ENCODE measurements at regions not wholly inside any gene's neighbourhood (a gene's known extent, or its start where the extent isn't known, plus 50 kb on each side); places are given as distances from the start of the nearest gene placed in this dataset.

DNA sequence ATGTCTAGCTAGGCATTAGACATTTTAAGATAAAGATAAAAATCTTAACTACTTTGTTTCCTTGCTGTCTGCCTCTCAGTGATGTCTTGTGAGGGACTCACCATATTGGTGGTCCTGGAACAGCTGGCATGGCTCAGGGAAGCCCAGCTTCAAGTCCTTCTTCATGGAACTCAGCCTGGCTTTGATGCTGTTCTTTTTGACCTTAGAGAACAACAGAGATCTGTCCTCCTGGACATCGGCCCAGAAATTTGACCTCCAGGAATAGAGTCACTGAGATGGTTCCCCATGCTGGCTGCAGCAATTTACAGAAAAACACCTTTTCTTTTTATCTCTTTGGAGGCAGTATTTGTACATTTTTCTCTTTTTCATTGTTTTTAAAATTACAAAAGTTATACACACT is 235.5 kb upstream of the WWC1 start:
- TF ChIP-seq PPARA (CRISPR knock-in tag; IDR thresholded peaks at IDR 0.05; ENCODE audit: borderline replicate concordance) = no peak
- TF ChIP-seq ZFP3 (CRISPR knock-in tag; IDR thresholded peaks at IDR 0.05) = no peak
- TF ChIP-seq CSDC2 (CRISPR knock-in tag; IDR thresholded peaks at IDR 0.05) = no peak
- no peak for TF ChIP-seq OSR1 (CRISPR knock-in tag; IDR thresholded peaks at IDR 0.05)
- TF ChIP-seq ISL1 (CRISPR knock-in tag; IDR thresholded peaks at IDR 0.05) = no peak
- no peak for TF ChIP-seq RARB (CRISPR knock-in tag; IDR thresholded peaks at IDR 0.05)
- no peak for ATAC-seq

DNA sequence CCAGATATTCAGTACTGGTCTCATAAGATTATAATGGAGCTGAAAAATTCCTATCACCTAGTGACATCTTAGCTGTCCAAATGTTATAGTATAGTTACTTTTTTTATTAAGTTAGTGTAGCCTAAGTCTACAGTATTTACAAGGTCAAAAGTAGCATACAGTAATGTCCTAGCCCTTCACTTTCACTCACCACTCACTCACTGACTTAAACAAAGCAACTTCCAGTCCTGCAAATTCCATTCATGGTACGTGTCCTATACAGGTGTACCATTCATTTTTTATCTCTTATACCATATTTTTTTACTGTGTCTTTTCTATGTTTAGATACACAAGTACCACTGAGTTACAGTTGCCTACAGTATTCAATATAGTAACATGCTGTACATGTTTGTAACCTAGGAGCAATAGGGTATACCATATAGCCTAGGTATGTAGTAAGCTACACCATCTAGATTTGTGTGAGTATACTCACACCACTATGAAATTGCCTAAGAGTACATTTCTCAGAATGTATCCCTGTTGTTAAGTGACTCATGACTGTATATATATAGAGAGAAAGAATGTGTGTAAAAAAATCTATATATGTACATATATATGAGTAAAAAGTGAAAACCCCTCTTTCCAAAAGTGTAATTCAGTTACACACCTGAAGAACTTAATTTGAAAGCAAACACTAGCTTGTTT is 234.8 kb upstream of the WWC1 start:
- TF ChIP-seq RARB (CRISPR knock-in tag; IDR thresholded peaks at IDR 0.05) (no peak), ZNF565 (CRISPR knock-in tag; conservative IDR thresholded peaks at IDR 0.05; ENCODE audit: low read depth) (no peak), CSDC2 (CRISPR knock-in tag; IDR thresholded peaks at IDR 0.05) (no peak), ZC3H10 (CRISPR knock-in tag; IDR thresholded peaks at IDR 0.05) (no peak)
- no peak for ATAC-seq

DNA sequence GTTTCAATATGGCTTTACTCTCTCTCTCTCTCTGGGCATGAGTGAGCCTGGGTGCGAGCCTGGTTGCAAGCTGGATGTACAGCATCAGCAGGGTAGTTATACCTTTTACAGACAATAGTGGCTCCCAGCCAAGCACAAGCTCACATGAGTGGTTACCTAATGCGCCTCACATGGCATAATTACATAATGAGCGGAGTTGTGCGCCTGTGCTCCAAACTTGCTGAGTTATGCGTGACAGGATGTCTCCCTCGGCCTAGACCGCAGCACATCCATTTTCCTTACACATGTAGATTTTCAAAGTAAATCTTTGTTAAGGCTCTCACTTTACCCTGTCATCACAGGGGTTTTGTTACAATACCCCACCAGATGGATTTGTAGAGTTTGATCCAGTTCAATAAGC is 233.5 kb upstream of the WWC1 start:
- TF ChIP-seq ZC3H10 (CRISPR knock-in tag; IDR thresholded peaks at IDR 0.05) (no peak), ARNTL (CRISPR knock-in tag; IDR thresholded peaks at IDR 0.05; ENCODE audit: borderline replicate concordance, low read depth) (no peak), TOX (CRISPR knock-in tag; IDR thresholded peaks at IDR 0.05; ENCODE audit: borderline replicate concordance) (no peak), BACH2 (CRISPR knock-in tag; IDR thresholded peaks at IDR 0.05; ENCODE audit: borderline replicate concordance) (no peak), RARB (CRISPR knock-in tag; IDR thresholded peaks at IDR 0.05) (no peak)
- TF ChIP-seq, protein P1, sequence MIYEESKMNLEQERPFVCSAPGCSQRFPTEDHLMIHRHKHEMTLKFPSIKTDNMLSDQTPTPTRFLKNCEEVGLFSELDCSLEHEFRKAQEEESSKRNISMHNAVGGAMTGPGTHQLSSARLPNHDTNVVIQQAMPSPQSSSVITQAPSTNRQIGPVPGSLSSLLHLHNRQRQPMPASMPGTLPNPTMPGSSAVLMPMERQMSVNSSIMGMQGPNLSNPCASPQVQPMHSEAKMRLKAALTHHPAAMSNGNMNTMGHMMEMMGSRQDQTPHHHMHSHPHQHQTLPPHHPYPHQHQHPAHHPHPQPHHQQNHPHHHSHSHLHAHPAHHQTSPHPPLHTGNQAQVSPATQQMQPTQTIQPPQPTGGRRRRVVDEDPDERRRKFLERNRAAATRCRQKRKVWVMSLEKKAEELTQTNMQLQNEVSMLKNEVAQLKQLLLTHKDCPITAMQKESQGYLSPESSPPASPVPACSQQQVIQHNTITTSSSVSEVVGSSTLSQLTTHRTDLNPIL (CRISPR knock-in tag; IDR thresholded peaks at IDR 0.05; ENCODE audit: low read depth) = no peak
- no peak for ATAC-seq

DNA sequence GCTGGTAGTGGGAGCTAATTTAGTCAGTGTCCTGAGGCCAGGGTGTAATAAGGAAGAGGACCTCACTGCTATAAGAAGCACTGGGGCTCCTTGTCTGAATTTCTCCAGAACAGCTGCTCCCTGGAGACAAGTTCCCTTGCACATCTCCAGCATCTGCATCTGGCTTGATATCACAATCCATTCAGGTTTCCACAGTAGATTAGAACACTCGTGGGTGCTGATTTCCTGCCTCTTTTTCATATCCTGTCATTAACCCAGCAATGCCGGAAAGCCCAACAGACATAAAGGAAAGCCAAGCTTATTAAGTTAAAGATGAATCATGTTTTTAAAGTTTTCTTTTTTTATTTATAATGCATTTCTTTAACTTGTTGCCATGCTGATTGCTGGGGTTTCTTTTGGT is 232.3 kb upstream of the WWC1 start:
- ATAC-seq = no peak
- TF ChIP-seq ZNF70 (CRISPR knock-in tag; IDR thresholded peaks at IDR 0.05) (no peak), SNAI2 (CRISPR knock-in tag; IDR thresholded peaks at IDR 0.05) (no peak), ZC3H10 (CRISPR knock-in tag; IDR thresholded peaks at IDR 0.05) (no peak), PPARA (CRISPR knock-in tag; IDR thresholded peaks at IDR 0.05; ENCODE audit: borderline replicate concordance) (no peak), ZFP3 (CRISPR knock-in tag; IDR thresholded peaks at IDR 0.05) (no peak), ZNF8 (CRISPR knock-in tag; IDR thresholded peaks at IDR 0.05) (no peak), GLIS3 (CRISPR knock-in tag; IDR thresholded peaks at IDR 0.05) (no peak), BACH2 (CRISPR knock-in tag; IDR thresholded peaks at IDR 0.05; ENCODE audit: borderline replicate concordance) (no peak), RARB (CRISPR knock-in tag; IDR thresholded peaks at IDR 0.05) (no peak), ISL1 (CRISPR knock-in tag; IDR thresholded peaks at IDR 0.05) (no peak), TOX (CRISPR knock-in tag; IDR thresholded peaks at IDR 0.05; ENCODE audit: borderline replicate concordance) (no peak), ESRRG (CRISPR knock-in tag; IDR thresholded peaks at IDR 0.05) (no peak), TCF4 (CRISPR knock-in tag; IDR thresholded peaks at IDR 0.05; ENCODE audit: borderline replicate concordance) (no peak), OSR1 (CRISPR knock-in tag; IDR thresholded peaks at IDR 0.05) (no peak)
- TF ChIP-seq, protein P2, sequence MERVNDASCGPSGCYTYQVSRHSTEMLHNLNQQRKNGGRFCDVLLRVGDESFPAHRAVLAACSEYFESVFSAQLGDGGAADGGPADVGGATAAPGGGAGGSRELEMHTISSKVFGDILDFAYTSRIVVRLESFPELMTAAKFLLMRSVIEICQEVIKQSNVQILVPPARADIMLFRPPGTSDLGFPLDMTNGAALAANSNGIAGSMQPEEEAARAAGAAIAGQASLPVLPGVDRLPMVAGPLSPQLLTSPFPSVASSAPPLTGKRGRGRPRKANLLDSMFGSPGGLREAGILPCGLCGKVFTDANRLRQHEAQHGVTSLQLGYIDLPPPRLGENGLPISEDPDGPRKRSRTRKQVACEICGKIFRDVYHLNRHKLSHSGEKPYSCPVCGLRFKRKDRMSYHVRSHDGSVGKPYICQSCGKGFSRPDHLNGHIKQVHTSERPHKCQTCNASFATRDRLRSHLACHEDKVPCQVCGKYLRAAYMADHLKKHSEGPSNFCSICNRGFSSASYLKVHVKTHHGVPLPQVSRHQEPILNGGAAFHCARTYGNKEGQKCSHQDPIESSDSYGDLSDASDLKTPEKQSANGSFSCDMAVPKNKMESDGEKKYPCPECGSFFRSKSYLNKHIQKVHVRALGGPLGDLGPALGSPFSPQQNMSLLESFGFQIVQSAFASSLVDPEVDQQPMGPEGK (CRISPR knock-in tag; IDR thresholded peaks at IDR 0.05; ENCODE audit: borderline replicate concordance) = no peak
- TF ChIP-seq, protein P3, sequence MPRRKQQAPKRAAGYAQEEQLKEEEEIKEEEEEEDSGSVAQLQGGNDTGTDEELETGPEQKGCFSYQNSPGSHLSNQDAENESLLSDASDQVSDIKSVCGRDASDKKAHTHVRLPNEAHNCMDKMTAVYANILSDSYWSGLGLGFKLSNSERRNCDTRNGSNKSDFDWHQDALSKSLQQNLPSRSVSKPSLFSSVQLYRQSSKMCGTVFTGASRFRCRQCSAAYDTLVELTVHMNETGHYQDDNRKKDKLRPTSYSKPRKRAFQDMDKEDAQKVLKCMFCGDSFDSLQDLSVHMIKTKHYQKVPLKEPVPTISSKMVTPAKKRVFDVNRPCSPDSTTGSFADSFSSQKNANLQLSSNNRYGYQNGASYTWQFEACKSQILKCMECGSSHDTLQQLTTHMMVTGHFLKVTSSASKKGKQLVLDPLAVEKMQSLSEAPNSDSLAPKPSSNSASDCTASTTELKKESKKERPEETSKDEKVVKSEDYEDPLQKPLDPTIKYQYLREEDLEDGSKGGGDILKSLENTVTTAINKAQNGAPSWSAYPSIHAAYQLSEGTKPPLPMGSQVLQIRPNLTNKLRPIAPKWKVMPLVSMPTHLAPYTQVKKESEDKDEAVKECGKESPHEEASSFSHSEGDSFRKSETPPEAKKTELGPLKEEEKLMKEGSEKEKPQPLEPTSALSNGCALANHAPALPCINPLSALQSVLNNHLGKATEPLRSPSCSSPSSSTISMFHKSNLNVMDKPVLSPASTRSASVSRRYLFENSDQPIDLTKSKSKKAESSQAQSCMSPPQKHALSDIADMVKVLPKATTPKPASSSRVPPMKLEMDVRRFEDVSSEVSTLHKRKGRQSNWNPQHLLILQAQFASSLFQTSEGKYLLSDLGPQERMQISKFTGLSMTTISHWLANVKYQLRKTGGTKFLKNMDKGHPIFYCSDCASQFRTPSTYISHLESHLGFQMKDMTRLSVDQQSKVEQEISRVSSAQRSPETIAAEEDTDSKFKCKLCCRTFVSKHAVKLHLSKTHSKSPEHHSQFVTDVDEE (CRISPR knock-in tag; IDR thresholded peaks at IDR 0.05) = no peak

DNA sequence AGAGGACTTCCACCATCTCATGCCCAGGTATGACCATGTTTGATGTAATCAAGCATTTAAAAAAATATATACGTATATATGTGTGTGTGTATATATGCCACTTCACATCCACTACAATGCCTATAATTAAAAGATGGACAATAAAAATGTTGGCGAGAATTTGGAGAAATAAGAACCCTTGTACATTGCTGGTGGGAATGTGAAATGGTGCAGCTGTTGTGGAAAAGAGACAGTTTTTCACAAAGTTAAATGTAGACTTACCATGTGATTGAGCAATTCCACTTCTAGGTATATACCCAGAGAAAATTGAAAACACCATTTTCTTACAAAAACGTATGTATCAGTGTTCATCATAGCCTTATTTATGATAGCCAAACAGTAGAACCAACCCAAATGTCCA is 229.2 kb upstream of the WWC1 start:
- no peak for ATAC-seq
- TF ChIP-seq RARB (CRISPR knock-in tag; IDR thresholded peaks at IDR 0.05) = no peak
- TF ChIP-seq SNAI2 (CRISPR knock-in tag; IDR thresholded peaks at IDR 0.05) = no peak
- no peak for TF ChIP-seq BACH2 (CRISPR knock-in tag; IDR thresholded peaks at IDR 0.05; ENCODE audit: borderline replicate concordance)
- no peak for TF ChIP-seq ARNTL (CRISPR knock-in tag; IDR thresholded peaks at IDR 0.05; ENCODE audit: borderline replicate concordance, low read depth)
- TF ChIP-seq, protein P4, sequence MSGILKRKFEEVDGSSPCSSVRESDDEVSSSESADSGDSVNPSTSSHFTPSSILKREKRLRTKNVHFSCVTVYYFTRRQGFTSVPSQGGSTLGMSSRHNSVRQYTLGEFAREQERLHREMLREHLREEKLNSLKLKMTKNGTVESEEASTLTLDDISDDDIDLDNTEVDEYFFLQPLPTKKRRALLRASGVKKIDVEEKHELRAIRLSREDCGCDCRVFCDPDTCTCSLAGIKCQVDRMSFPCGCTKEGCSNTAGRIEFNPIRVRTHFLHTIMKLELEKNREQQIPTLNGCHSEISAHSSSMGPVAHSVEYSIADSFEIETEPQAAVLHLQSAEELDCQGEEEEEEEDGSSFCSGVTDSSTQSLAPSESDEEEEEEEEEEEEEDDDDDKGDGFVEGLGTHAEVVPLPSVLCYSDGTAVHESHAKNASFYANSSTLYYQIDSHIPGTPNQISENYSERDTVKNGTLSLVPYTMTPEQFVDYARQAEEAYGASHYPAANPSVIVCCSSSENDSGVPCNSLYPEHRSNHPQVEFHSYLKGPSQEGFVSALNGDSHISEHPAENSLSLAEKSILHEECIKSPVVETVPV (CRISPR knock-in tag; IDR thresholded peaks at IDR 0.05) = no peak
- TF ChIP-seq ESRRG (CRISPR knock-in tag; IDR thresholded peaks at IDR 0.05) = no peak
- TF ChIP-seq GLIS3 (CRISPR knock-in tag; IDR thresholded peaks at IDR 0.05) = no peak
- no peak for TF ChIP-seq ZNF8 (CRISPR knock-in tag; IDR thresholded peaks at IDR 0.05)
- no peak for TF ChIP-seq ZNF565 (CRISPR knock-in tag; conservative IDR thresholded peaks at IDR 0.05; ENCODE audit: low read depth)
- TF ChIP-seq, protein P2 (CRISPR knock-in tag; IDR thresholded peaks at IDR 0.05; ENCODE audit: borderline replicate concordance) = no peak
- TF ChIP-seq ZFP3 (CRISPR knock-in tag; IDR thresholded peaks at IDR 0.05) = no peak
- TF ChIP-seq ZNF70 (CRISPR knock-in tag; IDR thresholded peaks at IDR 0.05) = no peak
- no peak for TF ChIP-seq ISL1 (CRISPR knock-in tag; IDR thresholded peaks at IDR 0.05)
- no peak for TF ChIP-seq TCF4 (CRISPR knock-in tag; IDR thresholded peaks at IDR 0.05; ENCODE audit: borderline replicate concordance)
- TF ChIP-seq PPARA (CRISPR knock-in tag; IDR thresholded peaks at IDR 0.05; ENCODE audit: borderline replicate concordance) = no peak
- TF ChIP-seq ZC3H10 (CRISPR knock-in tag; IDR thresholded peaks at IDR 0.05) = no peak

All from SK-N-SH treated with all-trans-retinoic acid at 6 μM for 48 hours (cell line).